ENCODE measurements at regions not wholly inside any gene's neighbourhood (a gene's known extent, or its start where the extent isn't known, plus 50 kb on each side); places are given as distances from the start of the nearest gene placed in this dataset.
"Not testable (repeated sequence)": the region's sequence is repeated elsewhere in the genome, so short reads cannot be mapped to it uniquely, and the experiment has no call there.

DNA sequence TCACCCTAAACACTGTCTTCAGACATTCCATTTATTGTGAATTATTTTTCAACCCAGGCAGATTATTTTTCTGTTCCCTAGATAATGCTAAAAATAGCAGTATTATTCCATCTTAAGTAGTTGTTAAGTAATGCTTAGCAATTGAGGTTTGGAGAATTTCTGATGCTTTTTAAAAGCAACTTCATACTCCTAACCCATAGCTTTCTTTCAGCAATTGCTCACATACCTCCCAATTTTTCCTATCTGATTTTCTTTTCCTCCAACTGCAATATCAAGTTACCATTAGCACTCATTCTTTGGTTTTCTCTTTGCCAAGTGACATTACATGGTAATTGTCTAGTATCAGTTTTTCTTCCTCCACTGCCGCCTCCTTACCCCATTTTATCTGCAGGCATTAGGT is 104.7 kb downstream of the GPR85 start:
- DNase-seq, result no peak

DNA sequence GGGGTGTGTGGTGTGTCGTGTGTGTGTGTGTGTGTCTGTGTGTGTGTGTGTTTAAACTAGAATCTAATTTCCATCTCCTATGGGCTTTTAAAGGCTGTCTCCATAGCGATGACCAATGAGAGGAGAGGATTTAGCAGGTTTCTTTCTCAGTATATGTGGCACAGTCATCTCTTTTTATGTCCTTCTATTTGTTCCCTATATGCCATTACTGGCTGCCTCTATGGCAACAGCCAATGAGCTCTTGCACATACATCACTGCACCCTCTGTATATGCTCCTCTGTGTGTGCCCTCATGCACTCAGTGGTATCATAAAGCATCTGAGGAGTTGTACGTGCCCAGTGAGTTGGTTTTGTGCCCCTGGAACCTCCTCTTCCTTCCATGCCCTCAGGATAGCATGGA is 107.6 kb downstream of the GPR85 start:
- not testable (repeated sequence) for DNase-seq

DNA sequence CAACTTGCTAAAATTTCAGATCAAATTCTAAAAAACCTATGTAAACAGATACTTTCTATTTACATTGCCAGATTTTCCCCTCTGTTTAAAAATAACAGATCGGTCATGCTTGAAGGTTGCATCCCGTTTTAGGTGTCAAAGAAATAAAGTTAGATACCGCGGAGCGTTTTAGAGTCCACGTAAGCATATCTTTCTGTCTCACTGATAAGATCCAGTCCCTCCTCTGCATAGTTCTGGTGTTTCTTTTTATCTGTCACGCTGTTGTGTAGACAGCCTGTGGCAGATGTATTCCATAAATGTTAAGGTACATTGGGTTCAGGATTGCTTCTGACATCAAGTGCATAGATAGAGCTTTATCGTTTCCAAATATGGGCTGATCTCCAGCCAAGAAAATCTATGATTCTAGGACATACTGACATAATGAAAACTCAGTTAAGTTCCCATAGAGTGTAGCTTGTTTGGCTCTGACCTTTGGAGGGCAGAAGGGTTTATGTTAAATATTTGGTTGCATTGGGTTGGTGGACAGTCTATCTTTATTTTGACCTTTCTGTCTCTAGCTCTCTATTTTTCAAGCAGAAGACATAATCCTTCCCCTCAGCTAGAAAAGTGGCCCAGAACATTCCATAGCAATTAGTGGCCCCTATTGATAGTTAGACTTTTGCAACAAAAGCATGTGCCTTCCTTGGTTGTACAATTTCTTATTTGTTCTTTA is 109.2 kb downstream of the GPR85 start:
- DNase-seq, result not testable (repeated sequence)

DNA sequence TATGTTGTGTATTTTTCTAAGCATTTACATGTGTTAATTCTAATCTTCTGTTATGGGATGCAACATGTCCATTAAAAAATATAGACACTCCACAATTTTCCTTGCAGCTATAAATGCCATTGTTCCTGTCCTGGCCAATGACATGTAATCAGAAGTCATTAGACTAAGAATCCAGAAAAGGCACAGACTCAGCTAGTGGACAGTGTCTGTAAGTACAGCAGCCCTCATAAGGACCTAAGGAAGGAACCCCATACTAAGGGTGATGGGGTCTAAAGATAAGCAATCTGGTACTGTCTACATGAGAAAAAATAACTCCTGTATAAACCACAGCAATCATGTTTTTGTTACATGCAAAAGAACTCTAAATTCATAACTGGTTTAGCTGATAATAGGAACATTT is 115.9 kb downstream of the GPR85 start:
- DNase-seq, result no peak

DNA sequence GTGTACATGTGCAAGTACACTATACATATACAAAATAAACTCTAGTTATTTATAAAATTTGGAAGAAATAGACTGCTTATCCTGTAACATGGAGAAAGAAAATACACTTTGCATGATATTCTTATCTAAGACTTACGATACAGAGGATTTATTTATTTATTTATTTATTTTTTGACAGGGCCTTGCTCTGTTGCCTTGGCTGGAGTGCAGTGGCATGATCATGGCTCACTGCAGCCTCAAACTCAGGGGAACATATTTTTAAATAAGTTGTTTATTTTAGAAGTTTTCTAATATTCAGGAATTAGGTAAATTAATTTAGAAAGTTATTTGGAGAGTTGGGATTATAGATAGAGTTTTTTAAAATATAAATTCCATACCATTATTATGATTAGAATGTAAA is 116.7 kb downstream of the GPR85 start:
- DNase-seq, result no peak

DNA sequence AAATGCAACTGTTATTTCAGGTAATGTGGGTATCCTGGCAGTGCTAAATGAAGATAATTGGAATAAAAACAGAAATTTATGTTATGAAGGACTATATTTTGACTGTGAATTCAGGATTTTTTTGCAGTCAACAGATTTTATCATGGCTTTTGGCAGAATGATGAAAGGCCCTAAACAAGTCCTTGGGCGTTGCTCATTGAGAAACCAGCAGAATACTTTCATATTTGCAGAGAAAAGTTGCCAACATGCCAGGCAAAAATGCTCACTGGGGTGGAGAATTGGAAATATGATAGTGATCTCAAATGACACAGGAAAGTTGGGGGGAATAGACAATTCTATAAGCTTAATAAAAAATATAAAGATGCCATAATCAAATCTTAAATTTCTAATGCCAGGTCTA is 121.1 kb downstream of the GPR85 start:
- no peak for DNase-seq

DNA sequence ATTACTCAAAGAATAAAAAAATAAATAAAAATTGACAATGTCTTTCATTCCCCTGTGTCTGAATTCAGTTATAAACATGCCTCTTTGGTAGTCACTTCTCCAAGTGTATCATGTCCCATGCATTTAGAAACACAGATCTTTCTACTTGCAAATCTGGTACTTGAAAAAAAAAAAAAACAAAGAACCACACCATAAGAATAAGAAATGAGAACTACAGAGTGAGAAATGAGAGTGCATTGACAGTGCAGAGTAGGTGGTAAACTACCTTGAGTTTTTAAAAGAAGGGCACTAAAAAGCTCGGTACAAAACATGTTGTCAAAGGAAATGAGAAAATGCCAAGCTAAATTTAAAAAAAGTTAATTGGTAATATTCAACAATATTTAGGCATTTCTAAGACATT is 123.0 kb downstream of the GPR85 start:
- DNase-seq, result no peak

DNA sequence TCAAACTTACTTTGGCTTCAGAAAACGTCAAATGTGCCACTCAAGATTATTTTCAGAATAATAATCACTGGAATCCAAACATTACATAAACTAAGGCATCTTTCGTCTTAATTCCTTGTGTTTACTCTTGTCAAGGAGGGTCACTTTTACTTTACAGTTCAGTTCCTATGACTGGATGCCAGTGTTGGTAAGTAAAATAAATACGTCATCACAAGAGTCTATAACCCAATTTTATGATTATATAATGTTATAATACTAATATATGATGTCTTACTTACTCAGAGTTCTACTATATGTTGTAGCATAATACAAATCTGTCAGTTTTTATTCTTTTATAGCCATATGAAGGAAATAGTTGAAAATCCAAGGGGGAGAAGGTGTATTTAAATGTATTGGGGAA is 123.8 kb downstream of the GPR85 start:
- no peak for DNase-seq

DNA sequence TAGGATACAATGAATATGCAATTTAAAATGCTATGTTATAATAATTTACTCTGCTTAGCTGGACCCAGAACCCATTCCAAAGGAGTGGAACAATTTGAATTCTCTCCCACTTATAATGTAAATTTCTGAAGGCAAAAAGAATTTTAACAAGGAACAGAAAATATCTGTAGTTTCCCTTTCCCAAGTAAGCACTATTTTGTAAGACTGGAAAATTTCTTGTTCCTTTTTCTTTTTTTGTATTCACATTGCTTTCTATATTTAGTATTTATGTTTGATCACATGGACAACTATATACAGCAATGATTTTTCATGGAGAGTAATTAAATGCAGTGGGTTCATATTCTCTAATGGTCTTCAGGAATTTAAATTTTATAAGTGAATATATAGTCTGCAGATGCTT is 127.4 kb downstream of the GPR85 start:
- no peak for DNase-seq

DNA sequence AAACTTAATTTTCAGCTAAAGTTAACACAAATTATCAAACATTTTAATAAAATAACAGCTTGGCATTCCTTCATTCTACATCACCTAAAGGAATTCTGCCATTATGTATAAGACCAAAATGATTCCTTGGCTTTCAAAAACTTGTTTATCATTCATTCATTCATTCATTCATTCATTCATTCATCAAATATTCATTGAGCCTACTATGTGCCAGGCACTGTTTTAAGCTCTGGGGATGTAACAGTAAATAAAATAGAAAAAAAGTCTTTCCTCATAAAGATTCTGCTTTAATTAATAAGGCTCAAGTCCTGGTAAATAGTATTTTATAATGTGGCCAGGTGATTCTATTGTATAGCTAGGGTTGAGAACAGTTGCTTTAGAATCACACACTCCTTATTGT is 127.9 kb downstream of the GPR85 start:
- DNase-seq, result no peak

DNA sequence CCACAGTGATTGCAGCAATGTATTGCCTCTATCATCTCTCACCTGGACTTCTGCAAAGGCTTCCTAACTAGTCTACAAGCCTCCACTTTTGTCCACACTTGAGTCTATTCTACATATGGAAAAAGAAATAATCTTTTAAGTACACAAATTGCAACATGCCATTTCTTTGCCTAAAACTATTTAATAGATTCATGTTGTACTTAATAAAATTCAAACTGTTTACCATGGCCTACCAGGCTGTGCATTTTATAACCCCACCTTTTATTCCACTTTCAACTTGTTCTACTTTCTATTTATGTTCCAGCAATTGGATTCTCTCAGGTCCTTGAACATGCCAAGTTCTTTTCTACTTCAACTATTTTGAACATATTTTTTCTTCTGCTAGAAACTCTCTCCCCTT is 128.7 kb downstream of the GPR85 start:
- DNase-seq, result no peak

DNA sequence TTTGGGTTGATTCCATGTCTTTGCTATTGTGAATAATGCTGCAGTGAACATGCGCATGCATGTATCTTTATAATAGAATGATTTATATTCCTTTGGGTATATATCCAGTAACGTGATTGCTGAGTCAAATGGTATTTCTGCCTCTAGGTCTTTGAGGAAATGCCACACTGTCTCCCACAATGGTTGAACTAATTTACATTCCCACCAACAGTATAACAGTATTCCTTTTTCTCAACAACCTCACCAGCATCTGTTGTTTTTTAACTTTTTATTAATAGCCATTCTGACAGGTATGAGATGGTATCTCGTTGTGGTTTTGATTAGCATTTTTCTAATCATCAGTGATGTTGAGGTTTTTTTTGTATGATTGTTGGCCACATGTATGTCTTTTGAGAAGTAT is 133.6 kb downstream of the GPR85 start:
- not testable (repeated sequence) for DNase-seq

DNA sequence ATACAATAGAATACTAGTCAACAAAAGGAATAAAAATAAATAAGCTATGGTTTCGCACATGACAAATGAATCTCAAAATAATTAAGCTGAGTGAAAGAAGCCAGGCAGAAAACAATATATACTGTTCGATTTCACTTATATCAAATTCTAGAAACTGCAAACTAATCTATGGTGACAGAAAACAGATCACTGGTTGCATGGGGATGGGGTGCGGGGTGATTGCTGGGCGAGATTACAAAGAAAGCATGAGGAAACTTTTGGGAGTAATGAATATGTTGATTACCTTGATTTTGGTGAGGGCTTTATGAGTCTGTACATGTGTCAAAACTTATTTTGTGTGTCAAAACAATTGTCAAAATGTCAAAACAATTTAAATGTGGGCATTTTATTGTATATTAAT is 135.6 kb downstream of the GPR85 start:
- no peak for DNase-seq

DNA sequence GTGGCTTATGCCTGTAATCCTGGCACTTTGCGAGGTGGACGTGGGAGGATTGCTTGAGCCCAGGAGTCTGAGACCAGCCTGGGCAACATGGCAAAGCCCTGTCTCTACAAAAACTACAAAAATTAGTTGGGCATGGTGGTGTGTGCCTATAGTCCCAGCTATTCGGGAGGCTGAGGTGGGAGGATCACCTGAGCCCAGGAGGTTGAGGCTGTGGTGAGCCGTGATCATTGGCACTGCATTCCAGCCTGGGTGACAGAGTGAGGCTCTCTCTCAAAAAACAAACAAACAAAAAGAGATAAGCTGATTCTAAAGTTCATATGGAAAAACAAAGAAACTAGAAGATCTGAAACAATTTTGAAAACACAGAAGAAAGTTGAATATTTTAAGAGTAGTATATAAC is 136.9 kb downstream of the GPR85 start:
- DNase-seq, result not testable (repeated sequence)

DNA sequence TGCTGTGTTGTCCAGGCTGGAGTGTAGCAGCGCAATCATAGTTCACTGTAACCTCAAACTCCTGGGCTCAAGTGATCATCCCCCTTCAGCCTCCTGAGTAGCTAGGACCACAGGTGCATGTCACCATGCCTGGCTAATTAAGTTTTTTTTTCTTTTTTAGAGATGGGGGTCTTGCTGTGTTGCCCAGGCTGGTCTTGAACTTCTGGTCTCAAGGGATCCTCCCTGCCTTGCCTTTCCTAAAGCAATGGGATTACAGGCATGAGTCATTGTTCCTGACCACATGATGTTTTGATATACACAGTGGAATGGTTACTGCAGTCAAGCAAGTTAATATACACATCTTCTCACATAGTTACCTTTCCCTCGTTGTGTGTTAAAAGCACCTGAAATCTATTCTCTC is 140.3 kb downstream of the GPR85 start:
- no peak for DNase-seq

DNA sequence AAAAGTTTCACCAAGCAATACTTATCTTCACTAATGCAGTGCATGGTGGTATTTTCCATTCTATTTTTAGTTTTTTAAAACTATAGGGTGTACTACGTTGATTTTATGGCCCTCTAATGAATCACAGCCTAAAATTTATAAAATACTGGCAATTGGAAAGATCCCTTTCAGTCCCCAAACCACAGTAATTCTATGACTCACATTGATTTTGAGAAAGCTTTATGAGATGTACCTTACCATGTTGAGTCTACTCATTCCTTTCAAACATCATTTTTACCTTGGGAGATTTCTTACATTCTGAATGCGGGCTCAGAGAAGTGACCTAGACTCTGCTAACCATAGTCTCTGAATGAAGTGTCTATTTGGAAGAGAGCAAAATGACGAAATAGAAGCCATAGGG is 141.6 kb downstream of the GPR85 start:
- DNase-seq, result no peak

DNA sequence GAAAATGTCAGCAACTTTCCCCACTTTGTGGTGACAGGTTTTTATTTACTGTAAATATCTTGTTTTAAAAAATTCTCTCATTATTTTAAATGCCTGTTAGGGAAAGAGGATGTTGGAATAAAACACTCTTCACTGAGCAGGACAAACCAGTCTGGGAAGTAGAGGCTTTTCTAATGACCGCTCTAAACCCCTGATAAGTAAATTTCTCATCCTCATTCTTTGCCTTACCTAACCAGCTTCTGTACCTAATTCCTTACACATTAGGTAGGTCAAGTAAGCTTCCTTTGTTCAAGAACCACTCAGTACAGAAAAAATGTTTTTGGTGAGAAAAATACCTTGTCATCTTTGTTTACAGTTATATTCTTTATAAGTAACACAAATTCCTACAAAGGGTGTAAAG is 143.6 kb downstream of the GPR85 start:
- DNase-seq, result no peak

DNA sequence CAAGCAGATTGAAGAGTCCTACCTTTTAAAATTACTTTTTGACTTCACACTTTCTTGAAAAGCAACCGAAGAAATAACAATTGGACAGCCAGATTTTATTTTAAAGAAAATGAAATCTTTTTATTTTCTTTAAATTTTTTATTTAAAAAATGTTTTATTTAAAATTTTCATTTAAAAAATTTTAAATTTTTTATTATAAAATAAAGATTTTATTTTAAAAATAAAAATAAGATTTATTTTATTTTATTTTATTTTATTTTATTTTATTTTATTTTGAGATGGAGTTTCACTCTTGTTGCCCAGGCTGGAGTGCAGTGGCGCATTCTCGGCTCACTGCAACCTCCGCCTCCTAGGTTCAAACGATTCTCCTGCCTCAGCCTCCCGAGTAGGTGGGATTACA is 144.5 kb downstream of the GPR85 start:
- DNase-seq, result not testable (repeated sequence)

DNA sequence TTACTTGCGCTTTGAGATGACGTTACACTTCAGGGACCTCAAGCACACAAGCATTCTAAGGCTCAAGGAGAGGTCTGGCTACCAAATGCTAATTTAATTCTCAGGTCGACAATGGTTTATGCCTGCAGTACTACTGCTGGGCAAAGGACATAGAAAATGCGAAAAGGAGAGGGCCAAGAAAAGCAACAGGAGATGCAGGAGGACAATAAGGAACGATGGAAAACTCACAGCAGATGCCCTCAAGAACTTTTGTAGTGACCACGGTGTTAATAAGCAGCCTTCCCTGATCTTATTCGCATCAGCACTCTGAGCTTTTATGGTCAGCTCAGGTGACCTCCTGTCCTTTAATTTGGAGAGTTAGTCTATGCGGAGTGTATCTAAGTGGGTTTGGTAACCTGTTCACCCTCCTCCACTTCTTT is 146.3 kb downstream of the GPR85 start:
- no peak for DNase-seq

DNA sequence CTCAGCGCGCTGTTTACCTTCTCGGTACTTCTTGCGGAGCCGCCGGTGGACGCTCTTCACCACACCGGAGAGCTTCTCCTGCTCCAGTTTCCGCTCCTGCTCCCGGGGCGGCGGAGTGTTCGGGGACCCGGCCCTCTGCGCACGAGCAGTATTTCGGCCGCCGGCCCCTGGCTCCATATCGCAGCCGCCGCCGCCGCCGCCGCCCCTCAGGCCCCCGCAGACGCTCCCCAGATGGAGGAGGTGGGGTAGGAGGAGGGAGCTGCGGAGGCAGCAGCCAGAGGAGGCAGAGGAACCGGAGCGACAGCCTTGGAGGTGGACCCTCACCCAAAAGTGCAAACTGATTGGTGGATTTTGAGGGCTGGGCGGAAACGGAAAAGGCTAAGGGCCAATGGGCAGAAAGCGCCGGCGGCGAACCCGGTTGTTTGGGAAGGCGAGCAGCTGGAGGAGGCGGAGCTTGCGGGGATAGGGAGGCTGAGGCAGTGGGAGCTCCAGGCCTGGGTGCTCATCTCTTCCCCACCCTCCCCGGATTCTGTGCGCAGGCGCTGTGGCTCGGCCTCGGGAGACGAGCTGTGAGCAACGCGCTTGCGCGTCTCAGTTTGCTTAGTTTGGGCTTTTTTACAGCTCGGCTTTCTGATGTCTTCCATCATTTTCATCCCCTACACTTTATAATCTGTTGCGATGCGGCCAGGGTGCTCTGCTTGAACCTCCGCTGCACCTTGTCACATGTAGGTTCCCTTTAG is 146.9 kb downstream of the GPR85 start:
- DNase-seq, result peak; percentile 99

DNA sequence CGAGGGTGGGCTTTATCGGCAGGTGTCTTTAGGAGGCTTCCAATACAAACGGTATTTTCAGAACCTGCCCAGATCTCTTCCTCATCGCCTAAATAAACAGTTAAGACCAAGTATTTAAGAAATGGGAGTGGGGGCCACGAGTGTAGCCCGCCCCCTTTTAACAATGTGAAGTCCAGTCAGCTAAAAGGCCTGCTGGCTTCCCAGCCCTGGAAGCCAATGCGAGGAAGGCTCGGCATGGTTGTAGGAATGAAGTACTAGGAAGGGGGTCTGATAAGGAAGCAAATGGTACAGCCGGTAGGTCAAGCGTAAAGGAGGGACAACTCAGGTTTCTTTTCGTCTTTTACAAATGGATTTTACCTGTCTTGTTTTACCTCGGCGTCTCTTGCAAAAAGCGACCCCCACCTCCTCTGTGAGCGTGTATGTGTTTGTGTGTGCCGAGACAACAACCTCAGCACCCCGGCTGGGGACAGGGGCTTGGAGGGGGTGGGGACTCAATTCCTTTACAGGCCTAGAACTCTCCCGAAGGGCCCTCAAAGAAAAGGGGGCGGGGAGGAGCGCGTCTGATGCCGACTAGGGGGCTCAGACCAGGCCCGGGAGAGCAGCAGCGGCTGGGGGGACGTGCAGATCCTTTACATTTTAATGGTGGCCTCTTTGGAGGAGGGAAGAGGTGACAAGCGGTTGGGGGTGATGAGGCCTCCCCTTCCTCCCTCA is 147.6 kb downstream of the GPR85 start:
- peak; percentile 22 for DNase-seq

DNA sequence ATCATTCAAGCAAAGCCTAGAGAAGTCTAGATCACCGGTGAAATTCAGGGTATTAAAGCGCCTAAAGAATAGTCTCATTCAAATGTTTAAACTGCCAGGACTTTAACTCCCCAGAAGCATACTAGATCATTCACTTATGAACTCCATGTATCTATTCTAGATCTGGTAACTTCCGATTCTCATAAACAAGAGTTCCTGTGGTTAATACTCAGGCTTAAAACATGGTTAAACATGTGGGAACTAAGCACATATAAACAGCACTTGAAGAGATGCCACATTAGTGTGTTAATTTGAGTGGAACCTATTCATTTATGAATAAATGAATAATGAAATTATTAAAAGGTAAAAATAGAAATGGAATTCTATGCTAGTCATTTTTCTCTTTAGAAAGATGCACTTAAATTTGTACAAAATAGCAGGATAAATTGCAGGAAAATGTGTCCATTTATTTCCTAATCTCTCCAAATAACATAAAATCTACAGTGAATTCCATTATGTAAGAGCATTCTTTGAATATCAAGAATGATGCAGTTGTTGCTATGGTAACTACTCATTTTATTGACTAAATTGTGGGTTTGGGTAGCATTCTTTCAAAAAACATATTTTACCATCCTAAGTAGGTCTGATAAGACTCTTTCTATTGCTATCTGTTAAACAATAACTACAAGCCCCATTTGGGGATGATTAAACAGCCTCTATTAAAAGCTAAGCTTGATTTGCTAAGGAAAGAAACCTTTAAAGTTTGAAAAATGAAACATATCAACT is 147.6 kb upstream of the TMEM168 start:
- no peak for DNase-seq

DNA sequence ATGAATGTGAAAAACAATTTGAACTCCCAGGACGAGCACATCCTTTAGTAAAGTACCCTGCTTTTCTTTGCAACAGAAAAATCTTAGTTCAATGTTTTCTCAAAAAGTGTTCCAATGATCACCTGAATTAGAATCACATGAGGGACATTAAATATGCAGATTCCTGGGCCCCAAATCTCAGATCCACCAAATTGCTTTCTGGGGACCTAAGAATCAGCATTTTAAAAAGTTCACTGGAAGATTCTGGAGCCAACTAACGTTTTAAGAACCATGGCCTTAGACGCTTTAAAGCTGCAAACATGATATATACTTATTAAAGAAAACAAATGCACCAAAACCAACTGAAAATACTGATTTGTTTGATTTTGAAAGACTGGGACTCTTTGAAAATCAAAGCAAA is 143.4 kb upstream of the TMEM168 start:
- DNase-seq, result no peak
